GM12891 (cell line): ENCODE measurements at regions not wholly inside any gene's neighbourhood (a gene's known extent, or its start where the extent isn't known, plus 50 kb on each side); places are given as distances from the start of the nearest gene placed in this dataset.

Experiments
- POLR2A ChIP-seq: IDR thresholded peaks from 2 replicates; pipeline ENCODE4 v1.6.1; 2011; ENCODE audit warnings: low read depth, low read length, control low read depth
- POLR2AphosphoS5 ChIP-seq: IDR thresholded peaks from 2 replicates; pipeline ENCODE4 v1.6.1; 2011; ENCODE audit warnings: low read depth, low read length, control low read depth
- SPI1 ChIP-seq: IDR thresholded peaks from 2 replicates; pipeline ENCODE4 v1.6.1; 2011; ENCODE audit warnings: low read depth, low read length, control low read depth
- TAF1 ChIP-seq: IDR thresholded peaks from 2 replicates; pipeline ENCODE4 v1.6.1; 2011; ENCODE audit warnings: low read depth, low read length, control low read depth

- no peak for TF ChIP-seq SPI1
- no peak for TF ChIP-seq POLR2A
- TF ChIP-seq TAF1: no peak
- TF ChIP-seq POLR2AphosphoS5: no peak
Measured at GRCh38 chr6:91127752-91128151, 540.9 kb upstream of the MAP3K7 start.
